Smooth muscle cell (in vitro differentiated cells): ENCODE measurements at regions not wholly inside any gene's neighbourhood (a gene's known extent, or its start where the extent isn't known, plus 50 kb on each side); places are given as distances from the start of the nearest gene placed in this dataset.
A peak's percentile ranks its signal among the peaks of the same experiment; 100 is the strongest.

ENCODE experiments used
- DNase-seq: peaks from one replicate; lab custom pipeline; 2025; ENCODE audit not compliant: unreplicated experiment; lab: John Stamatoyannopoulos, UW
- H2AFZ ChIP-seq: fragments of 200-600 bp; sonication (generic); 2 replicates; pipeline ENCODE4 v1.6.0; 2016; ENCODE audit warnings: antibody characterized with exemption, low read depth, mild to moderate bottlenecking
- H3F3A ChIP-seq: fragments of 200-600 bp; sonication (generic); 2 replicates; pipeline ENCODE4 v1.6.0; 2017; ENCODE audit warnings: antibody characterized with exemption, low read depth
- H3K27ac ChIP-seq: fragments of 200-600 bp; sonication (generic); 2 replicates; pipeline ENCODE4 v1.5.1; 2016; ENCODE audit warnings: low read depth, mild to moderate bottlenecking
- H3K27me3 ChIP-seq: fragments of 200-600 bp; sonication (generic); 2 replicates; pipeline ENCODE4 v1.6.1; 2016; ENCODE audit warnings: low read depth, mild to moderate bottlenecking
- H3K36me3 ChIP-seq: fragments of 200-600 bp; sonication (generic); 2 replicates; pipeline ENCODE4 v1.5.1; 2016; ENCODE audit warnings: low read depth
- H3K4me1 ChIP-seq: fragments of 200-600 bp; sonication (generic); 2 replicates; pipeline ENCODE4 v1.5.1; 2016; ENCODE audit warnings: low read depth
- H3K4me2 ChIP-seq: fragments of 200-600 bp; sonication (generic); 2 replicates; pipeline ENCODE4 v1.6.0; 2016; ENCODE audit warnings: mild to moderate bottlenecking
- H3K4me3 ChIP-seq: fragments of 200-600 bp; sonication (generic); 2 replicates; pipeline ENCODE4 v1.5.1; 2016; ENCODE audit warnings: mild to moderate bottlenecking
- H3K79me2 ChIP-seq: fragments of 200-600 bp; sonication (generic); 2 replicates; pipeline ENCODE4 v1.6.0; 2016; ENCODE audit warnings: low read depth, mild to moderate bottlenecking
- H3K9ac ChIP-seq: fragments of 200-600 bp; sonication (generic); 2 replicates; pipeline ENCODE4 v1.6.0; 2016; ENCODE audit warnings: low read depth
- H3K9me3 ChIP-seq: fragments of 200-600 bp; sonication (generic); replicated peaks from 2 replicates; pipeline ENCODE4 v1.5.1; 2016; ENCODE audit warnings: low read depth
- H4K20me1 ChIP-seq: fragments of 200-600 bp; sonication (generic); 2 replicates; pipeline ENCODE4 v1.6.0; 2016; ENCODE audit warnings: low read depth
- CTCF ChIP-seq: fragments of 200-600 bp; sonication (generic); IDR thresholded peaks from 2 replicates; pipeline ENCODE4 v1.5.1; 2017; ENCODE audit warnings: borderline replicate concordance, mild to moderate bottlenecking, antibody characterized with exemption; ENCODE audit not compliant: insufficient read depth, poor library complexity, severe bottlenecking
- WGBS: methylation state at CpG from one replicate; pipeline ENCODE4 v1.1.7; 2016; ENCODE audit warnings: low lambda C conversion rate; 5-methylcytosine and 5-hydroxymethylcytosine counted together

GRCh38 chr12:67925077-67925476 lies 64.2 kb upstream of the IFNG-AS1 start:
- no peaks in the 10 kb centered on the region for H3K79me2 ChIP-seq
- no peak overlapping the region for H3K4me2 ChIP-seq
- no peaks in the 10 kb centered on the region for H3K27me3 ChIP-seq
- H3K4me1 ChIP-seq = peaks cover 7% of the 10 kb centered on the region
- no peaks in the 10 kb centered on the region for H3K36me3 ChIP-seq
- no peaks in the 10 kb centered on the region for H3K9me3 ChIP-seq
- no peak overlapping the region for H3K27ac ChIP-seq
- 50% methylated on average over 2 of the region's 2 CpGs for WGBS
- H3K9ac ChIP-seq = no peak overlapping the region
- H3F3A ChIP-seq = no peaks in the 10 kb centered on the region
- no peak overlapping the region for H2AFZ ChIP-seq
- no peak for DNase-seq
- H4K20me1 ChIP-seq = no peaks in the 10 kb centered on the region
- no peak for TF ChIP-seq CTCF
- H3K4me3 ChIP-seq = no peak overlapping the region

GRCh38 chr12:67925552-67925951 lies 63.7 kb upstream of the IFNG-AS1 start:
- 78% methylated on average over 3 of the region's 3 CpGs for WGBS

GRCh38 chr12:67926063-67926462 lies 63.2 kb upstream of the IFNG-AS1 start:
- no peak overlapping the region for H3K4me2 ChIP-seq
- H3K27ac ChIP-seq = no peak overlapping the region
- H3K4me1 ChIP-seq = peaks cover 5% of the 10 kb centered on the region
- no peak for TF ChIP-seq CTCF
- H3K9me3 ChIP-seq = no peaks in the 10 kb centered on the region
- no peak overlapping the region for H3K4me3 ChIP-seq
- no peaks in the 10 kb centered on the region for H4K20me1 ChIP-seq
- no peak overlapping the region for H2AFZ ChIP-seq
- H3K36me3 ChIP-seq = no peaks in the 10 kb centered on the region
- no peak overlapping the region for H3K9ac ChIP-seq
- H3K79me2 ChIP-seq = no peaks in the 10 kb centered on the region
- H3F3A ChIP-seq = no peaks in the 10 kb centered on the region
- no peaks in the 10 kb centered on the region for H3K27me3 ChIP-seq
- 85% methylated on average over 3 of the region's 3 CpGs for WGBS
- DNase-seq = no peak

More at GRCh38 chr12:67925552-67925951, 63.7 kb upstream of the IFNG-AS1 start:
- Histone ChIP-seq H3K4me3 (no peak overlapping the region), H4K20me1 (no peaks in the 10 kb centered on the region), H3K9me3 (no peaks in the 10 kb centered on the region), H3K4me2 (no peak overlapping the region), H3K27ac (no peak overlapping the region), H3K9ac (no peak overlapping the region), H3K4me1 (peaks cover 5% of the 10 kb centered on the region), H3K79me2 (no peaks in the 10 kb centered on the region), H3F3A (no peaks in the 10 kb centered on the region), H3K27me3 (no peaks in the 10 kb centered on the region), H2AFZ (no peak overlapping the region), H3K36me3 (no peaks in the 10 kb centered on the region)
- no peak for DNase-seq
- TF ChIP-seq CTCF = no peak

GRCh38 chr12:67927324-67927723 lies 61.9 kb upstream of the IFNG-AS1 start:
- WGBS = 23% methylated on average over 4 of the region's 4 CpGs
- TF ChIP-seq CTCF = no peak
- no peaks in the 10 kb centered on the region for H3F3A ChIP-seq

More at GRCh38 chr12:67927324-67927723, 61.9 kb upstream of the IFNG-AS1 start:
- H3K36me3 ChIP-seq = no peaks in the 10 kb centered on the region
- no peaks in the 10 kb centered on the region for H4K20me1 ChIP-seq
- no peaks in the 10 kb centered on the region for H3K27me3 ChIP-seq
- no peaks in the 10 kb centered on the region for H3K9me3 ChIP-seq
- peak overlapping the region; percentile 38 for H2AFZ ChIP-seq
- no peak overlapping the region for H3K4me3 ChIP-seq
- peak overlapping the region; percentile 54 for H3K27ac ChIP-seq
- H3K4me2 ChIP-seq = peak overlapping the region; percentile 73
- H3K79me2 ChIP-seq = no peaks in the 10 kb centered on the region
- DNase-seq = no peak
- H3K9ac ChIP-seq = no peak overlapping the region
- H3K4me1 ChIP-seq = peaks cover 5% of the 10 kb centered on the region
